Caco-2 (cell line): ENCODE measurements at regions not wholly inside any gene's neighbourhood (a gene's known extent, or its start where the extent isn't known, plus 50 kb on each side); places are given as distances from the start of the nearest gene placed in this dataset.

Experiments used
- BruUV-seq: library from RNA; stranded (reverse); fragments of 400-500 nt; replicated peaks from 2 replicates; lab custom pipeline; 2021; lab: Mats Ljungman, UMichigan
- CTCF ChIA-PET: fragments of 300-600 bp; sonication (Branson Sonifier 250); formaldehyde crosslinking; loops from one replicate; lab custom pipeline; 2022; ENCODE audit warnings: antibody characterized with exemption; lab: Charles Lee
- POLR2A ChIA-PET: fragments of 300-600 bp; sonication (Branson Sonifier 250); formaldehyde crosslinking; loops from one replicate; lab custom pipeline; 2022; ENCODE audit warnings: antibody characterized with exemption; lab: Charles Lee
- DNase-seq, 2 experiments: peaks; one replicate each; pipeline versions ENCODE4 v3.0.0 to v3.0.0-alpha.2; 2020 to 2022
- H3K27me3 ChIP-seq: replicated peaks from 2 replicates; pipeline ENCODE4 v1.6.0; 2011; ENCODE audit warnings: low read length; ENCODE audit not compliant: control insufficient read depth, insufficient read depth
- H3K36me3 ChIP-seq: 2 replicates; pipeline ENCODE4 v1.5.1; 2011; ENCODE audit warnings: low read length; ENCODE audit not compliant: control insufficient read depth, insufficient read depth
- H3K4me1 ChIP-seq: fragments of 250-450 bp; sonication (Bioruptor Pico); 2 replicates; pipeline ENCODE4 v1.5.1; 2020; ENCODE audit warnings: mild to moderate bottlenecking
- H3K4me3 ChIP-seq: 2 replicates; pipeline ENCODE4 v1.5.1; 2011; ENCODE audit warnings: low read depth, mild to moderate bottlenecking, control low read depth, low read length
- H3K9me3 ChIP-seq: fragments of 250-450 bp; sonication (Bioruptor Pico); 2 replicates; pipeline ENCODE4 v1.5.1; 2020; ENCODE audit warnings: mild to moderate bottlenecking, moderate library complexity
- H3K27ac Mint-ChIP-seq: one replicate; pipeline ENCODE4 v1.8.0; 2022; ENCODE audit warnings: mixed read lengths; ENCODE audit not compliant: unreplicated experiment
- H3K27me3 Mint-ChIP-seq: one replicate; pipeline ENCODE4 v1.8.0; 2022; ENCODE audit warnings: mixed read lengths; ENCODE audit not compliant: insufficient read depth, unreplicated experiment
- H3K36me3 Mint-ChIP-seq: one replicate; pipeline ENCODE4 v1.8.0; 2022; ENCODE audit warnings: mild to moderate bottlenecking, mixed read lengths; ENCODE audit not compliant: insufficient read depth, unreplicated experiment
- H3K4me1 Mint-ChIP-seq: one replicate; pipeline ENCODE4 v1.8.0; 2022; ENCODE audit warnings: low read depth, mixed read lengths; ENCODE audit not compliant: unreplicated experiment
- H3K4me3 Mint-ChIP-seq: one replicate; pipeline ENCODE4 v1.8.0; 2022; ENCODE audit warnings: mild to moderate bottlenecking, moderate library complexity, mixed read lengths; ENCODE audit not compliant: unreplicated experiment
- H3K9me3 Mint-ChIP-seq: one replicate; pipeline ENCODE4 v1.8.0; 2022; ENCODE audit warnings: mixed read lengths; ENCODE audit not compliant: unreplicated experiment
- CTCF ChIP-seq, 2 experiments: fragments of 200-600 bp in 1 of 2; IDR thresholded peaks; 1 replicate in 1 of 2; 2 replicates in 1 of 2; pipeline versions ENCODE4 v1.5.1 to v1.8.0; 2011 to 2022; ENCODE audit warnings: antibody characterized with exemption in 1 of 2, control low read depth in 1 of 2, inconsistent platforms in 1 of 2, low read depth in 1 of 2, low read length in 1 of 2, mild to moderate bottlenecking in 1 of 2, moderate library complexity in 1 of 2; ENCODE audit not compliant: insufficient read depth in 1 of 2, severe bottlenecking in 1 of 2, unreplicated experiment in 1 of 2
- intact Hi-C: fragments of 100-400 bp; cut with micrococcal nuclease; formaldehyde crosslinking; loops from one replicate; pipeline ENCODE4 v1.10.0; 2022; ENCODE audit not compliant: unreplicated experiment

DNA sequence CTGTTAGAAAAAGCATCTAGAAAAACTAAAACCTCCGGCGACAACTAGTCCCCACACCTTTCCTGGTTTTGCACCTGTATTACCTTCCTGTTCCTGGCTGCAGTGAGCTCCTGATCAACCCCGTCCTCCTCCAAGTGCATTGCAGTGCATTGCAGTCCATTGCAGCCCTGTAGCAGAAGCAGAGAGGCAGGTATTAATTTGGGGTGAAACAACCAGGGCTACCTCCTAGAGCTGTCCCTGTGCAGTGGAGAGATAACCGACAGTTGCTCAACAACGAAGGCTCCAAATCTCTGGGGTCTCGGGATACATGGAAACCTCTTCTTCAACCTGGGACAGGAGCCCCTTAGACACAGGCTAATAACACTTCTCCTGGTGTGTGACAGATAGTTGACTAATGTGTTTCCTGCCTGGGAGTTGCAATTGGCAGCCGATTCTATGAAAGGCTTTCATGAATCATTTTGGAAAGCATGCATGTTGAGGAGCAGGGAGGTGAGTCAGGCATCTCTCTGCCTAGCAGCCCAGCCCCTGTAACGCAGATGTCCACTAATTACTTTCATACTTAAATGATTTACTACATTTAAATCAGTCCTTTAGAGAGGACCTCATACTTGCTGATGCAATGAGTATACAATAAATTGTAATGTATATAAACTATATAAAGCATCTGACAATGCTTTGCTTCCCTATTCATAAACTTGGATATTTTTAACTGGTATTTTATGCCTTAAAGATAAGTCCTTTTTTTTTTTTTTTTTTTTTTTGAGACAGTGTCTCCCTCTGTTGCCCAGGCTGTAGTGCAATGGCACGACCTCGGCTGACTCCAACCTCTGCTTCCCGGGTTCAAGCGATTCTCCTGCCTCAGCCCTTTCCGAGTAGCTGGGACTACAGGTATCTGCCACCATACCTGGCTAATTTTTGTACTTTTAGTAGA lies 59.0 kb downstream of the PRR15 start:
- no peaks in the 10 kb centered on the region for H3K36me3 Mint-ChIP-seq
- Histone ChIP-seq H3K4me3 (no peak overlapping the region), H3K36me3 (no peaks in the 10 kb centered on the region), H3K27me3 (no peaks in the 10 kb centered on the region; the same call in 1 of the 2 replicates), H3K9me3 (no peaks in the 10 kb centered on the region), H3K4me1 (no peaks in the 10 kb centered on the region; the same call in 1 of the 2 replicates)
- H3K9me3 Mint-ChIP-seq: no peaks in the 10 kb centered on the region
- intact Hi-C loops: no loop called here
- H3K27ac Mint-ChIP-seq: no peak overlapping the region
- ChIA-PET POLR2A (no interaction called here), CTCF (interaction anchor here (0.5 kb wide), 1 partner anchor 56 kb away, joined by 3 read pairs; no protein-coding TSS in a partner anchor)
- H3K4me3 Mint-ChIP-seq: no peak overlapping the region
- H3K27me3 Mint-ChIP-seq: peaks cover 3% of the 10 kb centered on the region
- no peaks in the 10 kb centered on the region for H3K4me1 Mint-ChIP-seq
- DNase-seq: no peak
- no TSS peak for BruUV-seq
- no peak for TF ChIP-seq CTCF (IDR thresholded peaks at IDR 0.05; ENCODE audit: insufficient read depth in 1 of 2, low read depth in 1 of 2, low read length in 1 of 2, severe bottlenecking in 1 of 2, unreplicated experiment in 1 of 2)

DNA sequence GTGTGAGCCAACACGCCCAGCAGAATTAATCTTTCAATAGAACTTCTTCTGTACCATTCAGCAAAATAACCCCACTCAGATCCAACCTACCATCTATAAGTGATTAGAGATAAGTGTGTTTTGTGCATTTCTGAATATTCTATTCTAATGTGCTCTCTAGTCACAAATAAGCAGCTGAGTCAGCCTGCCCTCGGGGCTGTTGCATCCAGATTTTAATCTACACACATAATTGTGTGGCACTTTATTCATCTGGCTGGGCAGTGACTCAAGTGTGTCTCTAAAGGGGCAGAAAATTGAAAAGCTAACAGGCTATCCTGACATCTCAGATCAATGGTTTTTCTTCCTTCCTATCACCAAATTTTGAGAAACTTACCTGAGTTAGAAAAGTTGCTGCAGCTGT lies 60.3 kb downstream of the PRR15 start:
- Mint-ChIP-seq H3K27me3 (no peaks in the 10 kb centered on the region), H3K4me3 (no peak overlapping the region), H3K4me1 (no peaks in the 10 kb centered on the region), H3K9me3 (no peaks in the 10 kb centered on the region), H3K36me3 (no peaks in the 10 kb centered on the region), H3K27ac (no peak overlapping the region)
- Histone ChIP-seq H3K36me3 (no peaks in the 10 kb centered on the region), H3K9me3 (no peaks in the 10 kb centered on the region), H3K27me3 (no peaks in the 10 kb centered on the region; the same call in 1 of the 2 replicates), H3K4me1 (no peaks in the 10 kb centered on the region; the same call in 1 of the 2 replicates), H3K4me3 (no peak overlapping the region)
- no peak for DNase-seq
- POLR2A ChIA-PET: no interaction called here
- no peak for TF ChIP-seq CTCF (IDR thresholded peaks at IDR 0.05; ENCODE audit: insufficient read depth in 1 of 2, low read depth in 1 of 2, low read length in 1 of 2, severe bottlenecking in 1 of 2, unreplicated experiment in 1 of 2)
- CTCF ChIA-PET: no interaction called here
- no TSS peak for BruUV-seq
- intact Hi-C loops: no loop called here

GRCh38 chr7:29626730-29627129 lies 63.1 kb downstream of the PRR15 start:
- no peak for DNase-seq
- POLR2A ChIA-PET: no interaction called here
- H3K27ac Mint-ChIP-seq: no peak overlapping the region
- Histone ChIP-seq H3K4me3 (no peak overlapping the region), H3K27me3 (no peaks in the 10 kb centered on the region; the same call in 1 of the 2 replicates), H3K9me3 (no peaks in the 10 kb centered on the region), H3K36me3 (no peaks in the 10 kb centered on the region), H3K4me1 (no peaks in the 10 kb centered on the region)
- intact Hi-C loops: no loop called here
- H3K9me3 Mint-ChIP-seq: no peaks in the 10 kb centered on the region
- H3K36me3 Mint-ChIP-seq: no peaks in the 10 kb centered on the region
- H3K27me3 Mint-ChIP-seq: no peaks in the 10 kb centered on the region
- no peak overlapping the region for H3K4me3 Mint-ChIP-seq
- CTCF ChIA-PET: no interaction called here
- no peak for TF ChIP-seq CTCF (IDR thresholded peaks at IDR 0.05; ENCODE audit: insufficient read depth in 1 of 2, low read depth in 1 of 2, low read length in 1 of 2, severe bottlenecking in 1 of 2, unreplicated experiment in 1 of 2)
- BruUV-seq: no TSS peak
- H3K4me1 Mint-ChIP-seq: no peaks in the 10 kb centered on the region
